GM12872 (cell line): ENCODE measurements at regions not wholly inside any gene's neighbourhood (a gene's known extent, or its start where the extent isn't known, plus 50 kb on each side); places are given as distances from the start of the nearest gene placed in this dataset.

ENCODE experiments used
- CTCF ChIP-seq: IDR thresholded peaks from 3 replicates; pipeline ENCODE4 v1.5.1; 2011; ENCODE audit warnings: low read depth, mild to moderate bottlenecking, low read length, moderate library complexity; ENCODE audit not compliant: insufficient read depth

GRCh38 chr1:98367426-98367825 is 294.1 kb upstream of the SNX7 start:
- TF ChIP-seq CTCF, result no peak

GRCh38 chr1:98366343-98366742 is 295.2 kb upstream of the SNX7 start:
- TF ChIP-seq CTCF, result no peak

- no peak for TF ChIP-seq CTCF
Measured at GRCh38 chr1:98364544-98364943, 297.0 kb upstream of the SNX7 start.

GRCh38 chr1:98360864-98361263 is 300.7 kb upstream of the SNX7 start:
- no peak for TF ChIP-seq CTCF

GRCh38 chr1:98355656-98356383 is 305.7 kb upstream of the SNX7 start:
- TF ChIP-seq CTCF, result no peak

GRCh38 chr1:98352378-98352777 is 309.1 kb upstream of the SNX7 start:
- no peak for TF ChIP-seq CTCF

GRCh38 chr1:98351561-98351960 is 310.0 kb upstream of the SNX7 start:
- TF ChIP-seq CTCF, result no peak
